MCF 10A (cell line): ENCODE measurements at regions not wholly inside any gene's neighbourhood (a gene's known extent, or its start where the extent isn't known, plus 50 kb on each side); places are given as distances from the start of the nearest gene placed in this dataset.

Experiments used
- BruUV-seq: library from RNA; stranded (reverse); fragments of 400-500 nt; replicated peaks from 2 replicates; lab custom pipeline; 2021; lab: Mats Ljungman, UMichigan
- CTCF ChIA-PET: fragments of 300-600 bp; sonication (Branson Sonifier 250); formaldehyde crosslinking; extraction: SDS; loops from one replicate; lab custom pipeline; 2021; ENCODE audit warnings: antibody characterized with exemption, inconsistent platforms; lab: Yijun Ruan, JAX
- POLR2A ChIA-PET: fragments of 300-600, 350-650 bp; sonication (Branson Sonifier 250); formaldehyde crosslinking; extraction: SDS; loops from one replicate; lab custom pipeline; 2020; ENCODE audit warnings: antibody characterized with exemption, inconsistent platforms; lab: Yijun Ruan, JAX
- DNase-seq: peaks from one replicate; pipeline ENCODE4 v3.0.0-alpha.2; 2018; ENCODE audit not compliant: unreplicated experiment
- H3K27ac Mint-ChIP-seq: one replicate; pipeline ENCODE4 v1.8.0; 2022; ENCODE audit warnings: mild to moderate bottlenecking, low read depth, mixed read lengths; ENCODE audit not compliant: unreplicated experiment
- H3K27me3 Mint-ChIP-seq: one replicate; pipeline ENCODE4 v1.8.0; 2022; ENCODE audit warnings: mixed read lengths; ENCODE audit not compliant: insufficient read depth, unreplicated experiment
- H3K36me3 Mint-ChIP-seq: one replicate; pipeline ENCODE4 v1.8.0; 2022; ENCODE audit warnings: mild to moderate bottlenecking, moderate library complexity, mixed read lengths; ENCODE audit not compliant: insufficient read depth, unreplicated experiment
- H3K4me1 Mint-ChIP-seq: one replicate; pipeline ENCODE4 v1.8.0; 2022; ENCODE audit warnings: mixed read lengths; ENCODE audit not compliant: insufficient read depth, unreplicated experiment
- H3K4me3 Mint-ChIP-seq: one replicate; pipeline ENCODE4 v1.8.0; 2022; ENCODE audit warnings: mild to moderate bottlenecking, moderate library complexity, mixed read lengths; ENCODE audit not compliant: unreplicated experiment
- H3K9me3 Mint-ChIP-seq: one replicate; pipeline ENCODE4 v1.8.0; 2022; ENCODE audit warnings: mixed read lengths; ENCODE audit not compliant: unreplicated experiment
- CTCF ChIP-seq: fragments of 200-600 bp; IDR thresholded peaks from one replicate; pipeline ENCODE4 v1.8.0; 2022; ENCODE audit warnings: antibody characterized with exemption, mild to moderate bottlenecking; ENCODE audit not compliant: unreplicated experiment
- intact Hi-C: fragments of 100-400 bp; cut with micrococcal nuclease; formaldehyde crosslinking; loops from 2 replicates; pipeline ENCODE4 v1.14.1; 2022

GRCh38 chr2:59184276-59185020 is 943.3 kb upstream of the FANCL start:
- Mint-ChIP-seq H3K4me3 (no peak overlapping the region), H3K27ac (no peak overlapping the region), H3K36me3 (no peaks in the 10 kb centered on the region), H3K4me1 (peaks cover 6% of the 10 kb centered on the region), H3K27me3 (no peaks in the 10 kb centered on the region), H3K9me3 (no peaks in the 10 kb centered on the region)
- ChIA-PET POLR2A (interaction anchor here (0.6 kb wide), 1 partner anchor 496 kb away, joined by 3 read pairs; no protein-coding TSS in a partner anchor), CTCF (no interaction called here)
- no peak for TF ChIP-seq CTCF
- intact Hi-C loops = no loop called here
- peak; percentile 54 for DNase-seq
- no TSS peak for BruUV-seq

DNA sequence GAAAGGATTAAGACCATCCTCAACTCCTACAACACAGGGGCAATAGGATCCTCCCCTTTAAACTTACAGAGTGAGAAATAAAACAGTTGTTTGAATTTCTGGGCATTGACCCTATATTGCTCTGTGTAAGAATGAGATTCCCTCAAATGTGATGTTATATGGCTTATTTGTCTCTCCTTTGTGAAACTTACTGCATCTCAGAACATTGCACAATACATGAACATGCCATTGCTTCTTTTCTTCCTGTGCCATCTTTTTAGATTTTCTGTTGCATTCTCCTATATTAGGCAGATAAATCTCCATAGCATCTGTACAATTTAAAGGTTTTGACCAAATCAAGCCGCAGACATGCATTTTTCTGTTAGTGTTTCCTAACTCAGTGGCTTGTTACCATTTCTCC is 941.9 kb upstream of the FANCL start:
- no peak for TF ChIP-seq CTCF
- CTCF ChIA-PET = interaction anchor here (0.6 kb wide), 1 partner anchor 61 kb away, joined by 4 read pairs; no protein-coding TSS in a partner anchor
- no peaks in the 10 kb centered on the region for H3K36me3 Mint-ChIP-seq
- H3K4me3 Mint-ChIP-seq = no peak overlapping the region
- no peaks in the 10 kb centered on the region for H3K27me3 Mint-ChIP-seq
- no TSS peak for BruUV-seq
- DNase-seq = no peak
- H3K27ac Mint-ChIP-seq = no peak overlapping the region
- H3K9me3 Mint-ChIP-seq = no peaks in the 10 kb centered on the region
- intact Hi-C loops = loop anchor here (2.0 kb wide), 1 partner anchor 420 kb away; no protein-coding TSS in a partner anchor
- peaks cover 6% of the 10 kb centered on the region for H3K4me1 Mint-ChIP-seq
- POLR2A ChIA-PET = no interaction called here

GRCh38 chr2:59182249-59182648 is 941.1 kb upstream of the FANCL start:
- BruUV-seq = no TSS peak
- ChIA-PET CTCF (interaction anchor here (0.7 kb wide), 1 partner anchor 351 kb away, joined by 3 read pairs; no protein-coding TSS in a partner anchor), POLR2A (no interaction called here)
- H3K4me1 Mint-ChIP-seq = peaks cover 6% of the 10 kb centered on the region
- intact Hi-C loops = loop anchor here (2.0 kb wide), 1 partner anchor 419 kb away; no protein-coding TSS in a partner anchor
- H3K4me3 Mint-ChIP-seq = no peak overlapping the region
- no peaks in the 10 kb centered on the region for H3K36me3 Mint-ChIP-seq
- H3K27ac Mint-ChIP-seq = no peak overlapping the region
- no peaks in the 10 kb centered on the region for H3K9me3 Mint-ChIP-seq
- DNase-seq = peak; percentile 32
- TF ChIP-seq CTCF = no peak
- H3K27me3 Mint-ChIP-seq = no peaks in the 10 kb centered on the region

GRCh38 chr2:59181347-59181746 is 940.2 kb upstream of the FANCL start:
- no peak for DNase-seq
- BruUV-seq = no TSS peak
- Mint-ChIP-seq H3K4me3 (no peak overlapping the region), H3K27ac (no peak overlapping the region), H3K27me3 (no peaks in the 10 kb centered on the region), H3K36me3 (no peaks in the 10 kb centered on the region), H3K9me3 (no peaks in the 10 kb centered on the region), H3K4me1 (peaks cover 6% of the 10 kb centered on the region)
- ChIA-PET POLR2A (no interaction called here), CTCF (no interaction called here)
- no peak for TF ChIP-seq CTCF
- intact Hi-C loops = no loop called here
